ENCODE measurements at regions not wholly inside any gene's neighbourhood (a gene's known extent, or its start where the extent isn't known, plus 50 kb on each side); places are given as distances from the start of the nearest gene placed in this dataset.

DNA sequence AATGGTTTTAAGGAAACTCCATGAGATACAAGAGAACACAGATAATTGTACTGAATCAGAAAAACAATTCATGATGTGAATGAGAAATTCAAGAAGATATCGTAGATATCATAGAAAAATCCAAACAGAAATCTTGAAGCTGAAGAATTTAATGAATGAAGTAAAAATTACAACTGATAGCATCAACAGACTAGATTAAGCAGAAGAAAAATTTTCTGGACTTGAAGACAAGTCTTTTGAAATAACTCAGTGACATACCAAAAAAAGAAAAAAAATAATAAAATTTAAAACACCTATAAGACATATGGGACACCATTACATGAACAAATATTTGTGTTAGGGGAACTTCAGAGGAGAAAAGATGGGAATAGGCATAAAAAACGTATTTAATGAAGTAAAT, 122.8 kb upstream of the SYT10 start:
- Histone ChIP-seq H3K27ac (ENCODE audit: low read depth, low read length) (no peak overlapping the region), H3K4me1 (ENCODE audit: control insufficient read depth, insufficient read depth, low read length) (no peaks in the 10 kb centered on the region)
- H3K36me3 Mint-ChIP-seq (ENCODE audit: low read depth) = no peaks in the 10 kb centered on the region

DNA sequence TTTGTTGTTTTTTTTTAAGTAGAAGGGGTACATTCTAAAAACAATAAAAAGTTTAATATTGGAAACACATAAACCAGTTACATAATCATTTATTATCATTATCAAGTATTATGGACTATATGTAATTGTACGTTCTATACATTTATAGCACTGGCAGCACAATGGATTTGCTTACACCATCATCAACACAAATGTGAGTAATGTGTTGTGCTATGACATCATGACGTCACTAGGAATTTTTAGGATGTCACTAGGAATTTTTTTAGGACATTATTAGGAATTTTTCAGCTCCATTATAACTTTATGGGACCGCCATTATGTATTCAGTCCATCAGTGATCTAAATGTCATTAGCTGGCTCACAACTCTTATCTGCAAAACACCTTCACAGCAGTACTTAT, 126.8 kb upstream of the SYT10 start:
- H3K27ac ChIP-seq (ENCODE audit: low read depth, low read length) = no peak overlapping the region
- Mint-ChIP-seq H3K4me1 (no peaks in the 10 kb centered on the region), H3K27ac (no peak overlapping the region), H3K27me3 (ENCODE audit: insufficient read depth) (no peaks in the 10 kb centered on the region), H3K9me3 (peaks cover 18% of the 10 kb centered on the region), H3K36me3 (ENCODE audit: low read depth) (no peaks in the 10 kb centered on the region), H3K4me3 (no peak overlapping the region)
- no peaks in the 10 kb centered on the region for H3K36me3 ChIP-seq (ENCODE audit: control insufficient read depth, insufficient read depth, low read length)
- no peak overlapping the region for H3K9ac ChIP-seq (ENCODE audit: extremely low read depth, low read length, poor library complexity, severe bottlenecking)
- 46 to 100% methylated on average over 1 to 2 of the region's 3 CpGs for WGBS, 2 experiments (ENCODE audit: insufficient coverage in 1 of 2, insufficient read length in 1 of 2)
- no peaks in the 10 kb centered on the region for H3K9me3 ChIP-seq (ENCODE audit: control insufficient read depth, low read length)
- H3K4me3 ChIP-seq (ENCODE audit: low read length) = no peak overlapping the region
- TF ChIP-seq, protein P1, sequence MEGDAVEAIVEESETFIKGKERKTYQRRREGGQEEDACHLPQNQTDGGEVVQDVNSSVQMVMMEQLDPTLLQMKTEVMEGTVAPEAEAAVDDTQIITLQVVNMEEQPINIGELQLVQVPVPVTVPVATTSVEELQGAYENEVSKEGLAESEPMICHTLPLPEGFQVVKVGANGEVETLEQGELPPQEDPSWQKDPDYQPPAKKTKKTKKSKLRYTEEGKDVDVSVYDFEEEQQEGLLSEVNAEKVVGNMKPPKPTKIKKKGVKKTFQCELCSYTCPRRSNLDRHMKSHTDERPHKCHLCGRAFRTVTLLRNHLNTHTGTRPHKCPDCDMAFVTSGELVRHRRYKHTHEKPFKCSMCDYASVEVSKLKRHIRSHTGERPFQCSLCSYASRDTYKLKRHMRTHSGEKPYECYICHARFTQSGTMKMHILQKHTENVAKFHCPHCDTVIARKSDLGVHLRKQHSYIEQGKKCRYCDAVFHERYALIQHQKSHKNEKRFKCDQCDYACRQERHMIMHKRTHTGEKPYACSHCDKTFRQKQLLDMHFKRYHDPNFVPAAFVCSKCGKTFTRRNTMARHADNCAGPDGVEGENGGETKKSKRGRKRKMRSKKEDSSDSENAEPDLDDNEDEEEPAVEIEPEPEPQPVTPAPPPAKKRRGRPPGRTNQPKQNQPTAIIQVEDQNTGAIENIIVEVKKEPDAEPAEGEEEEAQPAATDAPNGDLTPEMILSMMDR (conservative IDR thresholded peaks at IDR 0.05) = no peak
- no peaks in the 10 kb centered on the region for H3K4me1 ChIP-seq (ENCODE audit: control insufficient read depth, insufficient read depth, low read length)
- DNase-seq = no peak
- H3K27me3 ChIP-seq (ENCODE audit: control insufficient read depth, insufficient read depth, low read length, poor library complexity, severe bottlenecking) = no peaks in the 10 kb centered on the region

More for the DNA sequence above, 122.8 kb upstream of the SYT10 start:
- no peak for DNase-seq
- Mint-ChIP-seq H3K4me3 (no peak overlapping the region), H3K27ac (no peak overlapping the region), H3K27me3 (ENCODE audit: insufficient read depth) (no peaks in the 10 kb centered on the region), H3K4me1 (peaks cover 15% of the 10 kb centered on the region), H3K9me3 (peaks cover 12% of the 10 kb centered on the region)
- Histone ChIP-seq H3K4me3 (ENCODE audit: low read length) (no peak overlapping the region), H3K9me3 (ENCODE audit: control insufficient read depth, low read length) (no peaks in the 10 kb centered on the region), H3K27me3 (ENCODE audit: control insufficient read depth, insufficient read depth, low read length, poor library complexity, severe bottlenecking) (no peaks in the 10 kb centered on the region), H3K9ac (ENCODE audit: extremely low read depth, low read length, poor library complexity, severe bottlenecking) (no peak overlapping the region), H3K36me3 (ENCODE audit: control insufficient read depth, insufficient read depth, low read length) (no peaks in the 10 kb centered on the region)
- TF ChIP-seq, protein P1 (conservative IDR thresholded peaks at IDR 0.05) = no peak
- whole genome bisulfite sequencing, 2 experiments (ENCODE audit: insufficient coverage in 1 of 2, insufficient read length in 1 of 2) = 88 to 95% methylated on average over 1 to 2 of the region's 2 CpGs

DNA sequence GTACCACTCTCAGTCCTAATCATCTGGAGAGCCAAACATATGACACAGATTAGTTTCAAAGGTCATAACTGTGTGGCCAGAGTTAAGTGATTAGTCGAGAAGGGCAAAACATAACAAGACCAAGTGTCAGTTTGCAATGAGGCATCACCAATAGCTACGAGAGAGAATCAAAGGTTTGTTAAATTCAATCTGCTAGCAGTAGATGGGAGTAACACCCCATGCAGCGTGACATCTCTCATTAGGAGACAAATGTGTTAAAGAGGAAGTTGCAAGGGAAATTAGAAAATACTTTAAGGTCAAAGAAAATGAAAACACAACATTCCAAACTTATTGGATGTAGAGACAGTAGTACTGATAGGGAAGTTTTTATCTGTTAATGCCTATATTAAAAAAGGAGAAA, 135.7 kb upstream of the SYT10 start:
- Mint-ChIP-seq H3K36me3 (ENCODE audit: low read depth) (peaks cover 6% of the 10 kb centered on the region), H3K4me1 (peaks cover 9% of the 10 kb centered on the region), H3K27me3 (ENCODE audit: insufficient read depth) (no peaks in the 10 kb centered on the region), H3K27ac (no peak overlapping the region), H3K4me3 (no peak overlapping the region), H3K9me3 (peaks cover 17% of the 10 kb centered on the region)
- peaks cover 7% of the 10 kb centered on the region for H3K9me3 ChIP-seq (ENCODE audit: control insufficient read depth, low read length)
- DNase-seq = no peak
- TF ChIP-seq, protein P1 (conservative IDR thresholded peaks at IDR 0.05) = peak; percentile 43
- no peaks in the 10 kb centered on the region for H3K36me3 ChIP-seq (ENCODE audit: control insufficient read depth, insufficient read depth, low read length)
- no peaks in the 10 kb centered on the region for H3K4me1 ChIP-seq (ENCODE audit: control insufficient read depth, insufficient read depth, low read length)
- 76% methylated on average over 3 of the region's 3 CpGs; no CpG with 5 or more reads in 1 of the 2 experiments for WGBS, 2 experiments (ENCODE audit: insufficient coverage in 1 of 2, insufficient read length in 1 of 2)
- H3K27me3 ChIP-seq (ENCODE audit: control insufficient read depth, insufficient read depth, low read length, poor library complexity, severe bottlenecking) = no peaks in the 10 kb centered on the region
- H3K27ac ChIP-seq (ENCODE audit: low read depth, low read length) = no peak overlapping the region
- no peak overlapping the region for H3K9ac ChIP-seq (ENCODE audit: extremely low read depth, low read length, poor library complexity, severe bottlenecking)
- H3K4me3 ChIP-seq (ENCODE audit: low read length) = no peak overlapping the region
